Activated T-cell treated with anti-CD3 and anti-CD28 coated beads, Interleukin-2, amount 50 U/mL, for 1 hour (primary cell): ENCODE measurements at regions not wholly inside any gene's neighbourhood (a gene's known extent, or its start where the extent isn't known, plus 50 kb on each side); places are given as distances from the start of the nearest gene placed in this dataset.

Source experiments
- DNase-seq: peaks from one replicate; pipeline ENCODE4 v3.0.0-alpha.2; 2020

- no peak for DNase-seq
These were observed 163.3 kb upstream of the RAD23B start for GRCh38 chr9:107119735-107120134.

GRCh38 chr9:107123389-107123788 lies 159.7 kb upstream of the RAD23B start:
- no peak for DNase-seq

- no peak for DNase-seq
These were observed 155.5 kb upstream of the RAD23B start for GRCh38 chr9:107127608-107128007.

- no peak for DNase-seq
These were observed 151.8 kb upstream of the RAD23B start for GRCh38 chr9:107131108-107131799.

GRCh38 chr9:107136296-107136695 lies 146.8 kb upstream of the RAD23B start:
- DNase-seq: no peak

GRCh38 chr9:107137495-107138202 lies 145.4 kb upstream of the RAD23B start:
- DNase-seq: no peak

- no peak for DNase-seq
These were observed 144.7 kb upstream of the RAD23B start for GRCh38 chr9:107138261-107138992.

GRCh38 chr9:107141967-107142366 lies 141.1 kb upstream of the RAD23B start:
- no peak for DNase-seq

GRCh38 chr9:107142430-107142829 lies 140.6 kb upstream of the RAD23B start:
- no peak for DNase-seq

- DNase-seq: no peak
These were observed 140.0 kb upstream of the RAD23B start for GRCh38 chr9:107142896-107143603.

GRCh38 chr9:107144475-107144874 lies 138.6 kb upstream of the RAD23B start:
- no peak for DNase-seq

- DNase-seq: no peak
These were observed 135.9 kb upstream of the RAD23B start for GRCh38 chr9:107147134-107147533.

GRCh38 chr9:107148216-107148615 lies 134.9 kb upstream of the RAD23B start:
- no peak for DNase-seq

- DNase-seq: no peak
These were observed 133.3 kb upstream of the RAD23B start for GRCh38 chr9:107149756-107150155.

- no peak for DNase-seq
These were observed 129.7 kb upstream of the RAD23B start for GRCh38 chr9:107153336-107153735.

GRCh38 chr9:107154291-107154690 lies 128.8 kb upstream of the RAD23B start:
- no peak for DNase-seq

- no peak for DNase-seq
These were observed 128.3 kb upstream of the RAD23B start for GRCh38 chr9:107154766-107155165.

GRCh38 chr9:107155244-107155817 lies 127.7 kb upstream of the RAD23B start:
- no peak for DNase-seq

GRCh38 chr9:107158321-107158720 lies 124.8 kb upstream of the RAD23B start:
- DNase-seq: no peak

GRCh38 chr9:107161338-107161737 lies 121.7 kb upstream of the RAD23B start:
- DNase-seq: no peak

- no peak for DNase-seq
These were observed 119.7 kb upstream of the RAD23B start for GRCh38 chr9:107163370-107163769.

- DNase-seq: no peak
These were observed 113.3 kb upstream of the RAD23B start for GRCh38 chr9:107169796-107170195.

GRCh38 chr9:107170801-107171200 lies 112.3 kb upstream of the RAD23B start:
- no peak for DNase-seq
